ENCODE measurements at regions not wholly inside any gene's neighbourhood (a gene's known extent, or its start where the extent isn't known, plus 50 kb on each side); places are given as distances from the start of the nearest gene placed in this dataset.

GRCh38 chr6:22151892-22152291, 144.9 kb downstream of the PRL start:
- DNase-seq (ENCODE audit: low read depth) = no peak
- Histone ChIP-seq H3K27me3 (ENCODE audit: control insufficient read depth, insufficient read depth, low read length) (no peaks in the 10 kb centered on the region), H3K36me3 (ENCODE audit: control insufficient read depth, insufficient read depth, low read length) (no peaks in the 10 kb centered on the region), H3K4me3 (ENCODE audit: low read depth, low read length) (no peak overlapping the region)
- ChIA-PET CTCF (no interaction called here), POLR2A (no interaction called here)
- no peak for TF ChIP-seq CTCF (IDR thresholded peaks at IDR 0.05; ENCODE audit: insufficient read depth, low read depth, low read length)

- no peaks in the 10 kb centered on the region for H3K27me3 ChIP-seq (ENCODE audit: control insufficient read depth, insufficient read depth, low read length)
- ChIA-PET POLR2A (no interaction called here), CTCF (no interaction called here)
- H3K36me3 ChIP-seq (ENCODE audit: control insufficient read depth, insufficient read depth, low read length) = no peaks in the 10 kb centered on the region
- no peak overlapping the region for H3K4me3 ChIP-seq (ENCODE audit: low read depth, low read length)
- no peak for TF ChIP-seq CTCF (IDR thresholded peaks at IDR 0.05; ENCODE audit: insufficient read depth, low read depth, low read length)
- no peak for DNase-seq (ENCODE audit: low read depth)
Observed at GRCh38 chr6:22152841-22153240, 144.0 kb downstream of the PRL start.

GRCh38 chr6:22153384-22154158, 143.3 kb downstream of the PRL start:
- ChIA-PET CTCF (no interaction called here), POLR2A (interaction anchor here (0.5 kb wide), 1 partner anchor 67 kb away, joined by 5 read pairs; no protein-coding TSS in a partner anchor)
- Histone ChIP-seq H3K27me3 (ENCODE audit: control insufficient read depth, insufficient read depth, low read length) (no peaks in the 10 kb centered on the region), H3K36me3 (ENCODE audit: control insufficient read depth, insufficient read depth, low read length) (no peaks in the 10 kb centered on the region), H3K4me3 (ENCODE audit: low read depth, low read length) (no peak overlapping the region)
- TF ChIP-seq CTCF (IDR thresholded peaks at IDR 0.05; ENCODE audit: insufficient read depth, low read depth, low read length) = no peak
- DNase-seq (ENCODE audit: low read depth) = no peak

GRCh38 chr6:22155551-22155950, 141.3 kb downstream of the PRL start:
- ChIA-PET CTCF (no interaction called here), POLR2A (no interaction called here)
- Histone ChIP-seq H3K36me3 (ENCODE audit: control insufficient read depth, insufficient read depth, low read length) (no peaks in the 10 kb centered on the region), H3K4me3 (ENCODE audit: low read depth, low read length) (no peak overlapping the region), H3K27me3 (ENCODE audit: control insufficient read depth, insufficient read depth, low read length) (no peaks in the 10 kb centered on the region)
- TF ChIP-seq CTCF (IDR thresholded peaks at IDR 0.05; ENCODE audit: insufficient read depth, low read depth, low read length) = no peak
- DNase-seq (ENCODE audit: low read depth) = no peak

GRCh38 chr6:22157233-22157632, 139.6 kb downstream of the PRL start:
- no peaks in the 10 kb centered on the region for H3K36me3 ChIP-seq (ENCODE audit: control insufficient read depth, insufficient read depth, low read length)
- POLR2A ChIA-PET = no interaction called here
- no peaks in the 10 kb centered on the region for H3K27me3 ChIP-seq (ENCODE audit: control insufficient read depth, insufficient read depth, low read length)
- H3K4me3 ChIP-seq (ENCODE audit: low read depth, low read length) = no peak overlapping the region
- no peak for TF ChIP-seq CTCF (IDR thresholded peaks at IDR 0.05; ENCODE audit: insufficient read depth, low read depth, low read length)
- CTCF ChIA-PET = no interaction called here
- DNase-seq (ENCODE audit: low read depth) = no peak
